Esophagus muscularis mucosa (tissue), 4 donors: ENCODE measurements at regions not wholly inside any gene's neighbourhood (a gene's known extent, or its start where the extent isn't known, plus 50 kb on each side); places are given as distances from the start of the nearest gene placed in this dataset.

ENCODE experiments used
- EP300 ChIP-seq: sonication (generic); formaldehyde crosslinking; IDR thresholded peaks from one replicate; pipeline ENCODE4 v1.6.1; 2017; ENCODE audit warnings: antibody characterized with exemption
- POLR2A ChIP-seq: fragments of 450-650 bp; IDR thresholded peaks from one replicate; pipeline ENCODE4 v1.6.1; 2017; ENCODE audit warnings: antibody characterized with exemption, moderate library complexity, mild to moderate bottlenecking, low read depth
- POLR2AphosphoS5 ChIP-seq, 2 donors: sonication (generic); formaldehyde crosslinking; IDR thresholded peaks; one replicate each; pipeline ENCODE4 v1.6.1; 2017; ENCODE audit warnings: antibody characterized with exemption in 2 of 2
- TF ChIP-seq, protein P1 (sequence below), 3 experiments: fragments of 200-600 bp in 2 of 3; fragments of 450-650 bp in 1 of 3; sonication (generic) in 2 of 3; IDR thresholded peaks; one replicate each; pipeline ENCODE4 v1.5.1; 2017 to 2019; ENCODE audit warnings: antibody characterized with exemption in 3 of 3, mild to moderate bottlenecking in 2 of 3, moderate library complexity in 1 of 3

DNA sequence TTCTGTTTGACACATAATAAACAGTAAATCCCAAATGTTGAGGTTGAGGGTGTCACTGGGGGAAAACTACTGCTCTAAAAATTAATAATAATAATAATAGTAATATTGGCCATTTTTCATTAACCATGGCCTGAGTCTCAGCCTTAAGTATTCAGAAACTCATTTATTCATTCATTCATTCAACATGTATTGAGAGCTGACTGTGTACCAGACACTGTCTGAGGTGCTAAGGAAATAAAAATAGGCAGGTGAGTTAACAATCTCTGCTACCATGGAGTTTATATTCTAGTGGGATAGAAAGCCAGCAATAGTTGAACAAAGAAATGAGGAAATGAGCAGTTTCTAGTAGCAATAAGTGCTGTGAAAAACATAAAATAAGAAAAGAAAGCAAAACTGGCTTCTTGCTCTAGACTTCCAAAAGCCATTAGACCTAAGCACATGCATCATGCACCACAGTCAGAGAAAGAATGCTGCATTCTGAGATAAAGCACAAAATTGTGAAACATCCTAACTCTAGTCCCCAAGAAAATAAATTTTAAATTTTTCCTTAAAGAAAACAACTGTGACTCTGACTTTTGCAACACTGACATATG lies 278.7 kb downstream of the RCHY1 start:
- TF ChIP-seq, protein P1, sequence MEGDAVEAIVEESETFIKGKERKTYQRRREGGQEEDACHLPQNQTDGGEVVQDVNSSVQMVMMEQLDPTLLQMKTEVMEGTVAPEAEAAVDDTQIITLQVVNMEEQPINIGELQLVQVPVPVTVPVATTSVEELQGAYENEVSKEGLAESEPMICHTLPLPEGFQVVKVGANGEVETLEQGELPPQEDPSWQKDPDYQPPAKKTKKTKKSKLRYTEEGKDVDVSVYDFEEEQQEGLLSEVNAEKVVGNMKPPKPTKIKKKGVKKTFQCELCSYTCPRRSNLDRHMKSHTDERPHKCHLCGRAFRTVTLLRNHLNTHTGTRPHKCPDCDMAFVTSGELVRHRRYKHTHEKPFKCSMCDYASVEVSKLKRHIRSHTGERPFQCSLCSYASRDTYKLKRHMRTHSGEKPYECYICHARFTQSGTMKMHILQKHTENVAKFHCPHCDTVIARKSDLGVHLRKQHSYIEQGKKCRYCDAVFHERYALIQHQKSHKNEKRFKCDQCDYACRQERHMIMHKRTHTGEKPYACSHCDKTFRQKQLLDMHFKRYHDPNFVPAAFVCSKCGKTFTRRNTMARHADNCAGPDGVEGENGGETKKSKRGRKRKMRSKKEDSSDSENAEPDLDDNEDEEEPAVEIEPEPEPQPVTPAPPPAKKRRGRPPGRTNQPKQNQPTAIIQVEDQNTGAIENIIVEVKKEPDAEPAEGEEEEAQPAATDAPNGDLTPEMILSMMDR (IDR thresholded peaks at IDR 0.05): no peak
- TF ChIP-seq EP300 (no peak), POLR2A (no peak), POLR2AphosphoS5 (IDR thresholded peaks at IDR 0.05) (no peak)
